GM12878 (cell line): ENCODE measurements at regions not wholly inside any gene's neighbourhood (a gene's known extent, or its start where the extent isn't known, plus 50 kb on each side); places are given as distances from the start of the nearest gene placed in this dataset.

Source experiments
- ATAC-seq: fragments of 200-7000 bp; cut with Tn5 transposase; 3 replicates; pipeline ENCODE4 v1.9.1; 2020; ENCODE audit warnings: mild to moderate bottlenecking, moderate library complexity
- BruUV-seq: library from RNA; stranded (reverse); fragments of 400-500 nt; replicated peaks from 2 replicates; lab custom pipeline; 2021; lab: Mats Ljungman, UMichigan
- CTCF ChIA-PET: fragments of 300-600 bp; sonication (Branson Sonifier 250); formaldehyde crosslinking; extraction: SDS; loops from one replicate; lab custom pipeline; 2021; ENCODE audit warnings: inconsistent platforms; lab: Yijun Ruan, JAX
- POLR2A ChIA-PET: fragments of 350-600 bp; formaldehyde crosslinking; extraction: SDS; loops from one replicate; lab custom pipeline; 2021; ENCODE audit warnings: inconsistent platforms; lab: Charles Lee
- RAD21 ChIA-PET: fragments of 300-600 bp; sonication (Branson Sonifier 250); formaldehyde crosslinking; loops from one replicate; lab custom pipeline; 2023; ENCODE audit warnings: antibody characterized with exemption; ENCODE audit not compliant: unreplicated experiment; lab: Charles Lee
- SMC1A ChIA-PET: fragments of 300-600 bp; sonication (Branson Sonifier 250); formaldehyde crosslinking; loops from one replicate; lab custom pipeline; 2023; ENCODE audit not compliant: unreplicated experiment, uncharacterized antibody; lab: Charles Lee
- DNase-seq: peaks from one replicate; pipeline ENCODE4 v3.0.0-alpha.2; 2011; ENCODE audit warnings: low read depth, low spot score
- FAIRE-seq: peaks from 3 replicates; lab custom pipeline; 2011; peaks lifted over from hg19 to GRCh38; lab: Jason Lieb, UNC
- H2AFZ ChIP-seq: 2 replicates; pipeline ENCODE4 v1.6.0; 2011; ENCODE audit warnings: low read depth, low read length, control low read depth; ENCODE audit not compliant: control insufficient read depth
- H3K27ac ChIP-seq: 2 replicates; pipeline ENCODE4 v1.5.1; 2011; ENCODE audit warnings: control low read depth; ENCODE audit not compliant: control insufficient read depth, insufficient read depth
- H3K27me3 ChIP-seq, 2 experiments: replicated peaks in 1 of 2; 2 replicates each; pipeline versions ENCODE4 v1.6.0 to v1.6.1; 2011; ENCODE audit warnings: low read length in 1 of 2; ENCODE audit not compliant: control insufficient read depth in 2 of 2, insufficient read depth in 2 of 2
- H3K36me3 ChIP-seq, 2 experiments: 2 replicates each; pipeline ENCODE4 v1.5.1; 2011; ENCODE audit warnings: low read length in 1 of 2; ENCODE audit not compliant: control insufficient read depth in 2 of 2, insufficient read depth in 2 of 2
- H3K4me1 ChIP-seq: 2 replicates; pipeline ENCODE4 v1.6.1; 2011; ENCODE audit warnings: mild to moderate bottlenecking, low read length, moderate library complexity, mixed read lengths; ENCODE audit not compliant: control insufficient read depth, insufficient read depth
- H3K4me2 ChIP-seq: 2 replicates; pipeline ENCODE4 v1.6.0; 2011; ENCODE audit warnings: control low read depth; ENCODE audit not compliant: control insufficient read depth, insufficient read depth
- H3K4me3 ChIP-seq: fragments of 200-600 bp; sonication (generic); 2 replicates; pipeline ENCODE4 v1.5.1; 2016
- H3K79me2 ChIP-seq: 2 replicates; pipeline ENCODE4 v1.6.0; 2011; ENCODE audit warnings: low read length; ENCODE audit not compliant: control insufficient read depth, insufficient read depth
- H3K9ac ChIP-seq: 2 replicates; pipeline ENCODE4 v1.8.0; 2011; ENCODE audit warnings: low read length, control low read depth, mixed read lengths; ENCODE audit not compliant: control insufficient read depth, insufficient read depth
- H3K9me3 ChIP-seq: replicated peaks from 3 replicates; pipeline ENCODE4 v1.5.1; 2011; ENCODE audit warnings: mild to moderate bottlenecking, low read length; ENCODE audit not compliant: control insufficient read depth, insufficient read depth
- H4K20me1 ChIP-seq: 2 replicates; pipeline ENCODE4 v1.6.0; 2011; ENCODE audit not compliant: control insufficient read depth, insufficient read depth
- BHLHE40 ChIP-seq, 2 experiments: fragments of 450-650 bp in 1 of 2; IDR thresholded peaks; 2 replicates each; pipeline ENCODE4 v1.6.1; 2011 to 2017; ENCODE audit warnings: low read depth in 2 of 2, borderline replicate concordance in 1 of 2, improper control_type of control experiment in 1 of 2, low read length in 1 of 2, mild to moderate bottlenecking in 1 of 2
- EGR1 ChIP-seq, 2 experiments: IDR thresholded peaks; 1 replicate in 1 of 2; 2 replicates in 1 of 2; pipeline ENCODE4 v1.6.1; 2011 to 2012; ENCODE audit warnings: low read depth in 2 of 2, low read length in 2 of 2, borderline replicate concordance in 1 of 2, mild to moderate bottlenecking in 1 of 2, moderate library complexity in 1 of 2
- ELK1 ChIP-seq: IDR thresholded peaks from 2 replicates; pipeline ENCODE4 v1.6.1; 2012; ENCODE audit warnings: low read depth, low read length, improper control_type of control experiment
- EP300 ChIP-seq, 2 experiments: fragments of 150-350 bp in 1 of 2; IDR thresholded peaks; 2 replicates each; pipeline ENCODE4 v1.6.1; 2011 to 2012; ENCODE audit warnings: low read depth in 2 of 2, low read length in 2 of 2, borderline replicate concordance in 1 of 2, improper control_type of control experiment in 1 of 2, inconsistent platforms in 1 of 2; ENCODE audit not compliant: control insufficient read depth in 1 of 2
- HDAC6 ChIP-seq: fragments of 200-600 bp; sonication (generic); IDR thresholded peaks from one replicate; pipeline ENCODE4 v1.8.0; 2017; ENCODE audit warnings: antibody characterized with exemption; ENCODE audit not compliant: unreplicated experiment
- MAX ChIP-seq: IDR thresholded peaks from 2 replicates; pipeline ENCODE4 v1.6.1; 2012; ENCODE audit warnings: low read depth, low read length, improper control_type of control experiment
- NBN ChIP-seq: fragments of 450-650 bp; IDR thresholded peaks from 2 replicates; pipeline ENCODE4 v1.6.1; 2016
- RBBP5 ChIP-seq: fragments of 200-600 bp; sonication (generic); conservative IDR thresholded peaks from 2 replicates; pipeline ENCODE4 v1.6.1; 2016
- SPI1 ChIP-seq: IDR thresholded peaks from 2 replicates; pipeline ENCODE4 v1.6.1; 2011; ENCODE audit warnings: low read depth, mild to moderate bottlenecking, low read length, moderate library complexity, borderline replicate concordance; ENCODE audit not compliant: insufficient read depth
- SRF ChIP-seq, 2 experiments: IDR thresholded peaks; 2 replicates each; pipeline ENCODE4 v1.6.1; 2011; ENCODE audit warnings: low read depth in 2 of 2, low read length in 2 of 2, mild to moderate bottlenecking in 1 of 2, moderate library complexity in 1 of 2
- SUPT20H ChIP-seq: IDR thresholded peaks from 2 replicates; pipeline ENCODE4 v1.6.1; 2011; ENCODE audit warnings: low read depth, mild to moderate bottlenecking, low read length, moderate library complexity, borderline replicate concordance; ENCODE audit not compliant: control insufficient read depth
- YY1 ChIP-seq: IDR thresholded peaks from 2 replicates; pipeline ENCODE4 v1.6.1; 2011; ENCODE audit warnings: low read depth, mild to moderate bottlenecking, low read length
- ZNF622 ChIP-seq: fragments of 450-650 bp; IDR thresholded peaks from 2 replicates; pipeline ENCODE4 v1.6.1; 2017; ENCODE audit warnings: mild to moderate bottlenecking, inconsistent platforms
- whole genome bisulfite sequencing: methylation state at CpG from one replicate; pipeline ENCODE4 v1.1.6; 2016; ENCODE audit warnings: low lambda C conversion rate; ENCODE audit not compliant: insufficient replicate concordance, insufficient coverage; ENCODE audit errors: missing lambda C conversion rate; 5-methylcytosine and 5-hydroxymethylcytosine counted together
- in situ Hi-C: fragments of 300-500 bp; cut with MboI; formaldehyde crosslinking; loops from 9 replicates; pipeline ENCODE4 v1.14.3; 2018; ENCODE audit warnings: mixed read lengths
- intact Hi-C: fragments of 100-400 bp; cut with micrococcal nuclease; formaldehyde crosslinking; loops from one replicate; pipeline ENCODE4 v1.14.2; 2022; ENCODE audit not compliant: unreplicated experiment

- TF ChIP-seq HDAC6 (no peak), RBBP5 (no peak), NBN (no peak), MAX (no peak), SRF (IDR thresholded peaks at IDR 0.05; ENCODE audit: low read depth in 2 of 2, low read length in 2 of 2) (no peak), SPI1 (no peak), YY1 (no peak), SUPT20H (no peak)
Observed at GRCh38 chr11:104819107-104819506, 79.2 kb downstream of the CASP12 start (continued).

- ATAC-seq = no peak
- H4K20me1 ChIP-seq = no peaks in the 10 kb centered on the region
- H3K9me3 ChIP-seq = no peaks in the 10 kb centered on the region
- DNase-seq = no peak
- no peaks in the 10 kb centered on the region for H3K4me1 ChIP-seq
- no peaks in the 10 kb centered on the region for H3K36me3 ChIP-seq
- intact Hi-C loops (no loop called here), in situ Hi-C loops (no loop called here)
- POLR2A ChIA-PET = no interaction called here
- SMC1A ChIA-PET = no interaction called here
- no peak overlapping the region for H3K9ac ChIP-seq
- no peaks in the 10 kb centered on the region for H3K27me3 ChIP-seq
- CTCF ChIA-PET = interaction anchor here (1.2 kb wide), 1 partner anchor 18 kb away, joined by 3 read pairs; no protein-coding TSS in a partner anchor
- 7% methylated on average over 3 of the region's 3 CpGs for WGBS
- RAD21 ChIA-PET = no interaction called here
- FAIRE-seq = no peak
- no peak overlapping the region for H2AFZ ChIP-seq
- no TSS peak for BruUV-seq
- H3K4me2 ChIP-seq = no peak overlapping the region
- H3K79me2 ChIP-seq = no peaks in the 10 kb centered on the region
- H3K4me3 ChIP-seq = no peak overlapping the region
- no peak overlapping the region for H3K27ac ChIP-seq
- TF ChIP-seq ZNF622 (no peak), EP300 (IDR thresholded peaks at IDR 0.05; ENCODE audit: borderline replicate concordance in 1 of 2, control insufficient read depth in 1 of 2, low read depth in 2 of 2, low read length in 2 of 2) (no peak), EGR1 (IDR thresholded peaks at IDR 0.05; ENCODE audit: borderline replicate concordance in 1 of 2, low read depth in 2 of 2, low read length in 2 of 2) (no peak), ELK1 (no peak), BHLHE40 (IDR thresholded peaks at IDR 0.05; ENCODE audit: borderline replicate concordance in 1 of 2, low read depth in 2 of 2, low read length in 1 of 2) (no peak), NBN (no peak)
Observed at GRCh38 chr11:104817973-104818372, 80.3 kb downstream of the CASP12 start.
